ENCODE measurements at regions not wholly inside any gene's neighbourhood (a gene's known extent, or its start where the extent isn't known, plus 50 kb on each side); places are given as distances from the start of the nearest gene placed in this dataset.

- TF ChIP-seq, protein P1, sequence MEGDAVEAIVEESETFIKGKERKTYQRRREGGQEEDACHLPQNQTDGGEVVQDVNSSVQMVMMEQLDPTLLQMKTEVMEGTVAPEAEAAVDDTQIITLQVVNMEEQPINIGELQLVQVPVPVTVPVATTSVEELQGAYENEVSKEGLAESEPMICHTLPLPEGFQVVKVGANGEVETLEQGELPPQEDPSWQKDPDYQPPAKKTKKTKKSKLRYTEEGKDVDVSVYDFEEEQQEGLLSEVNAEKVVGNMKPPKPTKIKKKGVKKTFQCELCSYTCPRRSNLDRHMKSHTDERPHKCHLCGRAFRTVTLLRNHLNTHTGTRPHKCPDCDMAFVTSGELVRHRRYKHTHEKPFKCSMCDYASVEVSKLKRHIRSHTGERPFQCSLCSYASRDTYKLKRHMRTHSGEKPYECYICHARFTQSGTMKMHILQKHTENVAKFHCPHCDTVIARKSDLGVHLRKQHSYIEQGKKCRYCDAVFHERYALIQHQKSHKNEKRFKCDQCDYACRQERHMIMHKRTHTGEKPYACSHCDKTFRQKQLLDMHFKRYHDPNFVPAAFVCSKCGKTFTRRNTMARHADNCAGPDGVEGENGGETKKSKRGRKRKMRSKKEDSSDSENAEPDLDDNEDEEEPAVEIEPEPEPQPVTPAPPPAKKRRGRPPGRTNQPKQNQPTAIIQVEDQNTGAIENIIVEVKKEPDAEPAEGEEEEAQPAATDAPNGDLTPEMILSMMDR (IDR thresholded peaks at IDR 0.05) = no peak
These were observed 474.9 kb upstream of the JARID2 start for GRCh38 chr6:14771016-14771415.

- TF ChIP-seq, protein P1 (IDR thresholded peaks at IDR 0.05) = no peak
These were observed 473.7 kb upstream of the JARID2 start for GRCh38 chr6:14772188-14772587.

GRCh38 chr6:14775528-14775927 is 470.3 kb upstream of the JARID2 start:
- TF ChIP-seq, protein P1 (IDR thresholded peaks at IDR 0.05) = no peak

- TF ChIP-seq, protein P1 (IDR thresholded peaks at IDR 0.05) = no peak
These were observed 469.6 kb upstream of the JARID2 start for GRCh38 chr6:14776307-14776706.

GRCh38 chr6:14781772-14782525 is 463.9 kb upstream of the JARID2 start:
- TF ChIP-seq, protein P1 (IDR thresholded peaks at IDR 0.05) = no peak

DNA sequence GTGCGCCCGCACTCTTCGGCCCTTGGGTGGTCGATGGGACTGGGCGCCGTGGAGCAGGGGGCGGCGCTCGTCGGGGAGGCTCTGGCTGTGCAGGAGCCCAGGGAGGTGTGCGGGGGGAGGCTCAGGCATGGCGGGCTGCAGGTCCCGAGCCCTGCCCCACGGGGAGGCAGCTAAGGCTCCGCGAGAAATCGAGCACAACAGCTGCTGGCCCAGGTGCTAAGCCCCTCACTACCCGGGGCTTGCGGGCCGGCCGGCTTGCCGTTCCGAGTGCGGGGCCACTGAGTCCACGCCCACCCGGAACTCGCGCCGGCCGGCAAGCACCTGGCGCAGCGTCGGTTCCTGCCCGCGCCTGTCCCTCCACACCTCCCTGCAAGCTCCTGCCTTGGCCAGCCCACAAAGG is 462.3 kb upstream of the JARID2 start:
- TF ChIP-seq, protein P1 (IDR thresholded peaks at IDR 0.05) = no peak

- TF ChIP-seq, protein P1 (IDR thresholded peaks at IDR 0.05) = no peak
These were observed 461.0 kb upstream of the JARID2 start for GRCh38 chr6:14784596-14785492.
